HG02885 (cell line): ENCODE measurements at regions not wholly inside any gene's neighbourhood (a gene's known extent, or its start where the extent isn't known, plus 50 kb on each side); places are given as distances from the start of the nearest gene placed in this dataset.
"Not testable (repeated sequence)": the region's sequence is repeated elsewhere in the genome, so short reads cannot be mapped to it uniquely, and the experiment has no call there.

ENCODE experiments used
- ATAC-seq: cut with Tn5 transposase; IDR thresholded peaks from one replicate; pipeline ENCODE4 v1.9.1; 2021; ENCODE audit warnings: mild to moderate bottlenecking; ENCODE audit not compliant: unreplicated experiment, poor library complexity

DNA sequence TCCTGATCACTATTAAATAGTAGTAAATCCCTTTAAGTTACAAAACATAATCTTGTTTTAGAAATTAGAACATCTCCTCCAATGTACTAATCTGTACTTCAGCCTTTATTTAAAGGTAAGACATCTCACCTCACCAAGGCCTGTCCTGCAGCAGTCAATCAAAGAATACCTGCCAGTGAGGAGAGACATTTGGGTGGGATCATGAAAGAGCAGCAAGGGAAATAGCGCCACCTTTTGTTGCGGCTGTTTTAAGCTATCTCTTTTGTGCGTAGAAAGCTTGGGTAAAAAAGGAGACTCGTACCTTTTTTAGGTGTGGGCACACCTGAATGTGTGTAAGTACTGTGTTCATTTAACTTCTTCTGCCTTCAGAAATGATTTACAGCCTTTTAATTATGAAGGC lies 117.8 kb upstream of the TMTC1 start:
- ATAC-seq, result no peak

DNA sequence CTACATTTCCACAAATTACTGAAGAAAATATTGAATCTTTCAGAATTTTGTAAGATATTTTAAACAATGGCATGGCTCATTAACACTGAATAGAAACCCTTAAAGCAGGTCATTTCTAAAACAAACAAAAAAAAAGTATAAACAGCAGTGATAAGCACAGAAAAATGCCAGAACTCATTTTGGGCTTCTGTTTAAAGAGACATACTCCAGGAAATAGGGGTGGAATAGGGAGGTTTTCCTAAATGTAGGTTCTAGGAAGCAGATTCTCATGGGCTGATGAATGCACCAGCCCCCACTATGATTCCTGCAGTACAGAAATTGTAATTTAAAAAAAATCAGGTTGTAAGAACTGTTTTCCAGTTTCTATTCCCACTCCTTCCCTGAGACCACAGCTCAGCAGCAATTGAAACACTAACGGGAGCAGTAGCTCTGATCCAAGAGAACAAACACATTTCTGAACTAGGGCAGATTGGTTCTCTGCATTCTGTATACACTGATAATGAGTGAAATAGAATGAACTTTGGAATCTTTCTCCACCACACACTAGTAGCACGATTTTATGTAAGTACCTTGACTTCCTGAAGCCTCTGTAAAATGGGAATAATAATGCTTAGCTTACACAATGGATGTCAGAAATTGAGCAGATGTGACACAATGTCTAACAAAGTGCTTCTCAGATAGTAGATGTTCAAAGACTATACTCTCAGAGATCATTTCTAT lies 115.6 kb upstream of the TMTC1 start:
- no peak for ATAC-seq

- ATAC-seq, result no peak
These were observed 112.2 kb upstream of the TMTC1 start for GRCh38 chr12:29895966-29896365.

DNA sequence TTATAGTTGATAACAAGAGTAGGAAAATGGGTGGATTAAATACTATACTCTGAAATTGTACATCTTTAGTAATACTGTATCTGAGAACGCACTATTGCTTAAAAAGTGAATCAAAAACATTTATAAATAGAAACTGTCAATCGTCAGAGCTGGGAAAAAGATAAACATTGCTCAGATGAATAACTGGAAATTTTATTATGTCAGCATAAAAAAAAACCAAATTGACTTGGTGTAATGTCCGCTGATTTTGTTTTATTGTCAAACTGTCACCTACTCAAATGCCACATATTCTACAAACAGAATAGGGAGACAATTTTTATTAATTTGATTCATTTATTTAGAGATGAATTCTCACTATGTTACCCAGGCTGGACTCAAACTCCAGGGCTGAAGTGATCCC lies 109.3 kb upstream of the TMTC1 start:
- ATAC-seq, result no peak

- ATAC-seq, result no peak
These were observed 108.0 kb upstream of the TMTC1 start for GRCh38 chr12:29891792-29892191.

DNA sequence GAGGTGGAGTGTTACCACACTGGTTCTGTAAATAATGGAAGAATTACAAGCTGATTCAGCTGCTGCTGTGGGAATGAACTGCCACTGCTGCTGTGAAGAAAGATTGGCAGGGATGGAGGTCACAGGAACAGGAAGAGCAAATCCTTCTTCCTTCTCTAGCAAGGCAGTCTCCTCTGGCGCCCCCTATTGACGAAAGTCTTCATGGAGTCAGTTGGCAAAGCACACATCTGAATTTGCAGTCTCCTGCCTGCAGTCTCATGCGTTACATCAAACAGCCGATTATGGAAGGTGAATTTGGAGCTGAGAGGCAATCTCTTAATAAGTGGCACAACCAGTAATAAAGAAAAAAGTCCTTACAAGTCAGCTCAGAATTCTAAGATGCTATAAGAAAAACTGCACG lies 106.0 kb upstream of the TMTC1 start:
- ATAC-seq, result no peak

GRCh38 chr12:29888777-29889176 lies 105.0 kb upstream of the TMTC1 start:
- no peak for ATAC-seq

DNA sequence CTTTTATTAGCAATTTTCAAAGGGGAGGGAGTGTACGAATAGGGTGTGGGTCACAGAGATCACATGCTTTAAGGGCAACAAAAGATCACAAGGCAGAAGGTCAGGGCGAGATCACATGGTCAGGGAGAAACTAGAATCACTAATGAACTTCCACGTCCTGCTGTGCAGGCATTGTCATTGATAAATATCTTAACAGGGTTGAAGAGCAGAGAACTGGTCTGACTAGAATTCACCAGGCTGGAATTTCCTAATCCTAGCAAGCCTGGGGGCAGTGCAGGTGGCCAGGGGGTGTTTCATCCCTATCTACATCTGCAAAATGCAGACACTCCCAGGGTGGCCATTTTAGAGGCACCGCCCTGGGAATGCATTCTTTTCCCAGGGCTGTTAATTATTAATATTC lies 101.2 kb upstream of the TMTC1 start:
- not testable (repeated sequence) for ATAC-seq

DNA sequence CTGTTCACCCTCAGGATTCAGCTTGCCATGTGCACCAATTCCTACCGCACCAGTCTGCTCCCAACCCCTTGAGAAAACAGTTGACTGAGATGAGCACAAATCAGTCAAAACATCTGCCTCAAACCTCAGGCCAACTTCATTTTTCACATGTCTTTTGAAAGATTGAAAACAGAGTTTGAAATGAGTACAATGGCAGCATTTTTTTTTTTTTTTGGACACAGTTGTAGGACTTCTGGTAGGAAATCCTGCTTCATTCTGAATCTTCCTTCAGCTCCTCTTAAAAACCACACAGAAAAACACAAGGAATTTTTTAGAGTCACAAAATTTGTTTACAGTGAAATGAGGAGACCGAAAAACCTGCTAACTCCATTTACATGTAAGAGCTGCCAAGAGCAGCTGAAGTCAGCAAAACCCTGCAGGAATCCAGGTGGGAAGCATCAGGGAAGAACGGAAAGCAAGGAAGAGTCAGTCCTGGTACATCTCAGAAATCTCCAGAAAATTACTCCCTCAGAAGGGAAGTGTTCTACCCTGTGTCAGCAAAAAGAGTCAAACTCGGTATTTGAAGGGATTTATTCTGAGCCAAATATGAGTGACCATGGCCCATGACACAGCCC lies 100.3 kb upstream of the TMTC1 start:
- ATAC-seq, result no peak

DNA sequence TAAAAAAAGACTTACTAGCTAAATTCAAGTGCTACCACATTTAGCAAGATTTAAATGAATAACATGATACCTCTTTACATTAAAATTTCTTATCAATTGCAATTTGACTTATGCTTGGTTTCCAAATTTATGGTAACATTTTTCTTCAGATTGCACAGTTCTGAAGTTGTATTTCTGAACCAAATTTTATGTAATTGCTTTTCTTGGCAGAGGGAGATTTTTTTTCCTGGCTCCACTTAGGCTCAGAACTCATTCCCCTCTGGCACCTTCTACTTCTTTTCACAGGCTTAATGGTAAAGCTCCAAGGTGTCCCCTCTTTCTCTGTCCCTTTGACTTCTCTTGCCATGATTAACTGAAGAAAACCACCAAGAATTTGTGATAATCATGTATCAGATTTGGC lies 99.8 kb upstream of the TMTC1 start:
- no peak for ATAC-seq

DNA sequence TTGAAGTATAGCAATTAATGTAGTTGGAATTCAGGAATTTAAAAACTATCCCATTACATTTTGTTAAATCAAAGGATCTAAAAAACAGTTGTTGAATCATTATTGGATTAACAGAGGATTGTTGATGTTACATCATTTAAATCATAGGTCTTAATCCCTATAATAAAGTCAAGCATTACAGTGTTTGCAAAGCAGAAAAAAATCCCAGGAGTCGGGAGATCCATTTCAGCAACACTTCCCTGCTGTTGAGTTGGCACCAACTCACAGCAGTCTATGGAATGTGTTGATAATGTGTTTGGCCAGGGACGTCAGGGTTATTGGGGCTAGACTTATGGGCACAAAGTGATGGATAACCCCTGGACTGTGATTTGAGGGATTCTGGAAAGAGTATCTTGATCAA lies 99.1 kb upstream of the TMTC1 start:
- no peak for ATAC-seq

DNA sequence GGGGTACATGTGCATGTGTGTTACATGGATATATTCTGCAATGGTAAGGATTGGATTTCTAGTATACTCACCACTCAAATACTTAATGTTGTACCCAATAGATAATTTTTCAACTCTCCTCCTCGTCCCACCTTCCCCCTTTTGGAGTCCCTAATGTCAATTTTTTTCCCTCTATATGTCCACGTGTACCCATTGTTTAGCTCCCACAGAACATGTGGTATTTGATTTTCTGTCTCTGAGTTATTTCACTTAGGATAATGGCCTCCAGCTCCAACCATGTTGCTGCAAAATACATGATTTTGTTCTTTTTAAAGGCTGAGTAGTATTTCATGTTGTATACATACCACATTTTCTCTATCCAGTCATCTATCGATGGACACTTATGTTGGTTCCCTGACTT lies 97.2 kb upstream of the TMTC1 start:
- ATAC-seq, result no peak

- no peak for ATAC-seq
These were observed 96.0 kb upstream of the TMTC1 start for GRCh38 chr12:29879606-29880308.

GRCh38 chr12:29869946-29870345 lies 86.2 kb upstream of the TMTC1 start:
- ATAC-seq, result no peak

- no peak for ATAC-seq
These were observed 84.1 kb upstream of the TMTC1 start for GRCh38 chr12:29867823-29868222.

GRCh38 chr12:29863665-29864064 lies 79.9 kb upstream of the TMTC1 start:
- ATAC-seq, result no peak

DNA sequence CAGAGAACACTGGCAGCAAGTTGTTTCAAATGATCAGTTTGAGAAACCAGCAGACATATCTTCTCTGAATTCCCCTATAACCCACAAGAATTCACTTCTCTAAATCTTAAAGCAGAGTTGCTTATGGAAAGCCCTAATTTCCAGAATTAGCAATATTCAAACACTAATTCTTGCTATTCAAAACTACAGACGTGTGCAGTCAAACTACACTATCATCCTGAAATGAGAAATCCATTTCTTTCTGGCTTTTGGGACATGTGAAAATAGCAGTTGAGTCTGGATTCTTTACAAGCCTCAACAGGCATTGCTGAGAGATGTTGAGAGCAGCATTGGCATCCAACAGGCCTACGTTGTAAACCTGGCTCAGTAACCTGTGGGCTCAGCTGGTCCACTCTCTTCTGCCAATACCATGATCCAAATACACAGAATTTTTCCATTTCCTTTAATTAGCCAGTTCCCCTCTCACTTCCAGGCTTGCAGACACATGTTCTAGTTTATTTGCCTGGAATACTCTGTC lies 74.6 kb upstream of the TMTC1 start:
- ATAC-seq, result no peak

- ATAC-seq, result no peak
These were observed 63.5 kb upstream of the TMTC1 start for GRCh38 chr12:29847246-29847645.

DNA sequence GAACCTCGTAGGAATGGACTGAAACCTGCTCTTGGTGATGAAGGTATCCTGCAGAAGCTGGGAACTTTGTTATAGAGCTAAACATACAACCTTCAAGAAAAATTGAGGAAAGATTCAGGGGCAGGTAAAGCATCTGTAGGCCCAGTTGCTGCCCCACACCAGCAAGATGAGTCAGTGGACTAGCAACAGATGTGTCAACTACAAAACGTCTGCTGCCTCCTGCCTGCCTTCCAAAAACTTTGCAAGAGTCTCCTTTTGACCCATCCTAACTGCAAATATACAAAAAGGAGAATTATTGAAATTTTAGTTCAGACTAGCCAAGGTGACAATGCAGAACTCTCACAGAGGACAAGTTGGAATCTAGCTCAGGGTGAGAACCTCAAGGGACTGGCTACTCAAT lies 60.9 kb upstream of the TMTC1 start:
- no peak for ATAC-seq

GRCh38 chr12:29843036-29843435 lies 59.3 kb upstream of the TMTC1 start:
- ATAC-seq, result no peak

DNA sequence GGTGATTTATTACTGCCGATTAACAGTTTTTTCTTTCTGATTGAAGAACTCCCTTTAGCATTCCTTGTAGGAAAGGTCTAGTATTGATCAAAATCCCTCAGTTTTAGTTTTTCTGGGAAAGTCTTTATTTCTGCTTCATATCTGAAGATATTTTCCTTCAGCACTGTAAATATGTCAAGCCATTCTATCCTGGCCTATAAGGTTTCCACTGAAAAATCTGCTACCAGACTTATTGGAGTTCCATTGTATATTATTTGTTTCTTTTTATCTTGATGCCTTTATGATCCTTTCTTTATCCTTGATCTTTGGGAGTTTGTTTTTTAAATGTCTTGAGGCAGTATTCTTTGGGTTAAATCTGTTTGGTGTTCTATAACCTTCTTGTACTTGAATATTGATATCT lies 55.0 kb upstream of the TMTC1 start:
- ATAC-seq, result no peak
